ENCODE measurements at regions not wholly inside any gene's neighbourhood (a gene's known extent, or its start where the extent isn't known, plus 50 kb on each side); places are given as distances from the start of the nearest gene placed in this dataset.
A peak's percentile ranks its signal among the peaks of the same experiment; 100 is the strongest.

DNA sequence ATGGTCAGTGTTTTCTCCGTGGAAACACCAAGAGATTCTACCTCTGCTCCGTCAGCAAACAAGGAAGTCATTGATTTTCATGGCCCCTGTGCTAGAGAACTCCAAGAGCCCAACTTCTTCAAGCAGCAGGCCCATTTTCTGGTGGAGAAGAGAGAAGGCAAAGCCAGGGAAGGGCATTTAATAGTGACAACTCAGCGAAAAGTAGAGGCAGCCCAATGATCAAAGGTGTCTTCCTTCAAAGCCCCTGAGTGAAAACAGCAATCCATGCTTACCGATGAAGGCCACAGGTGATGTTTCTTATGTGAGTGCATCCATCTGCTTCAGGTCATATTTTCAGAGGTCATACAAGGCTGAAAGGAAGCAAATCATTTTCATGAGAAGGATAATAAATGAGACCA, 77.3 kb downstream of the VCPKMT start:
- ATAC-seq (no peak), DNase-seq (ENCODE audit: low read depth, low spot score) (no peak)
- no peaks in the 10 kb centered on the region for H3K79me2 ChIP-seq (ENCODE audit: insufficient read depth, low read length)
- H3K27ac ChIP-seq (ENCODE audit: low read depth, low read length), result peak overlapping the region; percentile 6; the same call in 1 of the 2 replicates
- no peaks in the 10 kb centered on the region for H4K20me1 ChIP-seq (ENCODE audit: insufficient read depth)
- intact Hi-C loops (cut with micrococcal nuclease), result no loop called here
- no TSS peak for BruUV-seq (replicated peaks)
- POLR2A ChIA-PET, result no interaction called here
- H3K4me1 ChIP-seq (ENCODE audit: control insufficient read depth in 1 of 2, insufficient read depth in 2 of 2, low read length in 2 of 2), result peaks cover 23 to 50% of the 10 kb centered on the region in 2 experiments
- no peaks in the 10 kb centered on the region for H3K9me3 ChIP-seq (ENCODE audit: control insufficient read depth in 1 of 2, insufficient read depth in 1 of 2, low read depth in 1 of 2, low read length in 2 of 2)
- 0 out of 2 replicates have a peak overlapping the region, but pooled peaks have one; percentile 9 for H3K9ac ChIP-seq (ENCODE audit: low read length)
- RAD21 ChIA-PET (ENCODE audit: low non-redundant PET in 1 of 2, low total read pairs in 2 of 2, uncharacterized antibody in 2 of 2, unreplicated experiment in 2 of 2), result no interaction called here
- H3K9me2 ChIP-seq (ENCODE audit: insufficient read depth), result no peaks in the 10 kb centered on the region
- H2AFZ ChIP-seq (ENCODE audit: low read depth, low read length, poor library complexity, severe bottlenecking), result no peak overlapping the region
- peak overlapping the region; percentile 53; the same call in 1 of the 2 replicates for H3K4me2 ChIP-seq (ENCODE audit: low read length)
- CTCF ChIA-PET, result no interaction called here
- TF ChIP-seq, protein P1, sequence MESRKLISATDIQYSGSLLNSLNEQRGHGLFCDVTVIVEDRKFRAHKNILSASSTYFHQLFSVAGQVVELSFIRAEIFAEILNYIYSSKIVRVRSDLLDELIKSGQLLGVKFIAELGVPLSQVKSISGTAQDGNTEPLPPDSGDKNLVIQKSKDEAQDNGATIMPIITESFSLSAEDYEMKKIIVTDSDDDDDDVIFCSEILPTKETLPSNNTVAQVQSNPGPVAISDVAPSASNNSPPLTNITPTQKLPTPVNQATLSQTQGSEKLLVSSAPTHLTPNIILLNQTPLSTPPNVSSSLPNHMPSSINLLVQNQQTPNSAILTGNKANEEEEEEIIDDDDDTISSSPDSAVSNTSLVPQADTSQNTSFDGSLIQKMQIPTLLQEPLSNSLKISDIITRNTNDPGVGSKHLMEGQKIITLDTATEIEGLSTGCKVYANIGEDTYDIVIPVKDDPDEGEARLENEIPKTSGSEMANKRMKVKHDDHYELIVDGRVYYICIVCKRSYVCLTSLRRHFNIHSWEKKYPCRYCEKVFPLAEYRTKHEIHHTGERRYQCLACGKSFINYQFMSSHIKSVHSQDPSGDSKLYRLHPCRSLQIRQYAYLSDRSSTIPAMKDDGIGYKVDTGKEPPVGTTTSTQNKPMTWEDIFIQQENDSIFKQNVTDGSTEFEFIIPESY (IDR thresholded peaks at IDR 0.05; ENCODE audit: extremely low read depth, insufficient replicate concordance, low read length), result no peak
- no peaks in the 10 kb centered on the region for H3K27me3 ChIP-seq (ENCODE audit: insufficient read depth, low read length)
- H3K36me3 ChIP-seq (ENCODE audit: control insufficient read depth in 1 of 2, insufficient read depth in 2 of 2, low read length in 2 of 2), result no peaks in the 10 kb centered on the region
- H3K4me3 ChIP-seq (replicated peaks in 1 of 2; ENCODE audit: low read depth in 1 of 2, low read length in 2 of 2), result no peak overlapping the region

DNA sequence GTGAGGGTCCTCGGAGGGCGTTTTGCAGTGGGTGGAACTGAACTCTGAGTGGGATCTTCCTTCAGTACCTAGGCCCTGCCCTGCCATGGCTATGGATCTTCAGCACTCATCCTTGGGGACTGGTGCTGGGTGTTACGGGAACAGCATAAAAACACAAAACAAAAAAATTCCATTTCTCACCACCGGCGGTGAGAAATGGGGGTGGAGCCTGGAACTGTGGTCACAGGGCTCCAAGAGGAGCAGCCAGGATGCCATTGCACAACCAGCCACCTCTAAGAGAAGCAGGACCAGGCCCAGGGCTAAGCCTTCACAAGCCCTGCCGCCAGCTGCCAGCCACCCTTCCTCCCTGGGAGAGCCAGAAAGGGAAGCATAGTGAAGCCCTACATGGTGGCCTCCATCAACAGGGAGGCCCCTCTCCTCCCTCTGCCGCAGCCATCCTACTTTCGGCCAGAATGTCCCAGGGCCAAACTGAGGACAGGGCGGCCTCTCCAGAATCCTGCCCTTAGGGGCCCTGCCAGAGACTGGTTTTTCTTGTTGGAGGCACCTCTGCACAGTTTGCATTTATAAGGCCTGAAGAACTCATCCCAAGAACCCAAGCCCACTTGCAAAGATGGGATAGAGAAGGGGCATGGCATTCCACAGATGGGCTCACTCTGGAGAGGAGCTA, 76.5 kb downstream of the VCPKMT start:
- TF ChIP-seq EZH2 (IDR thresholded peaks at IDR 0.05) (no peak), ELF1 (IDR thresholded peaks at IDR 0.05; ENCODE audit: borderline replicate concordance, low read depth) (no peak), POLR2AphosphoS5 (IDR thresholded peaks at IDR 0.05; ENCODE audit: low read depth, low read length) (no peak), TCF7L2 (IDR thresholded peaks at IDR 0.05; ENCODE audit: borderline replicate concordance, extremely low read depth, insufficient read depth, insufficient read length) (no peak), POLR2A (IDR thresholded peaks at IDR 0.05; ENCODE audit: borderline replicate concordance, extremely low read depth, insufficient read depth, insufficient read length) (no peak), EGR1 (IDR thresholded peaks at IDR 0.05; ENCODE audit: low read depth) (no peak), EZH2phosphoT487 (IDR thresholded peaks at IDR 0.05; ENCODE audit: borderline replicate concordance) (no peak)
- TF ChIP-seq, protein P2, sequence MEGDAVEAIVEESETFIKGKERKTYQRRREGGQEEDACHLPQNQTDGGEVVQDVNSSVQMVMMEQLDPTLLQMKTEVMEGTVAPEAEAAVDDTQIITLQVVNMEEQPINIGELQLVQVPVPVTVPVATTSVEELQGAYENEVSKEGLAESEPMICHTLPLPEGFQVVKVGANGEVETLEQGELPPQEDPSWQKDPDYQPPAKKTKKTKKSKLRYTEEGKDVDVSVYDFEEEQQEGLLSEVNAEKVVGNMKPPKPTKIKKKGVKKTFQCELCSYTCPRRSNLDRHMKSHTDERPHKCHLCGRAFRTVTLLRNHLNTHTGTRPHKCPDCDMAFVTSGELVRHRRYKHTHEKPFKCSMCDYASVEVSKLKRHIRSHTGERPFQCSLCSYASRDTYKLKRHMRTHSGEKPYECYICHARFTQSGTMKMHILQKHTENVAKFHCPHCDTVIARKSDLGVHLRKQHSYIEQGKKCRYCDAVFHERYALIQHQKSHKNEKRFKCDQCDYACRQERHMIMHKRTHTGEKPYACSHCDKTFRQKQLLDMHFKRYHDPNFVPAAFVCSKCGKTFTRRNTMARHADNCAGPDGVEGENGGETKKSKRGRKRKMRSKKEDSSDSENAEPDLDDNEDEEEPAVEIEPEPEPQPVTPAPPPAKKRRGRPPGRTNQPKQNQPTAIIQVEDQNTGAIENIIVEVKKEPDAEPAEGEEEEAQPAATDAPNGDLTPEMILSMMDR (IDR thresholded peaks at IDR 0.05 in 2 of 3, conservative IDR thresholded peaks at IDR 0.05 in 1 of 3; ENCODE audit: borderline replicate concordance in 1 of 3, insufficient read depth in 1 of 3, low read depth in 2 of 3, low read length in 2 of 3), result no peak
- ChIA-PET RAD21 (ENCODE audit: low non-redundant PET in 1 of 2, low total read pairs in 2 of 2, uncharacterized antibody in 2 of 2, unreplicated experiment in 2 of 2) (no interaction called here), CTCF (no interaction called here), POLR2A (interaction anchor here (1.2 to 1.9 kb wide), 2 partner anchors 22 to 176 kb away, joined by 3 to 9 read pairs; no protein-coding TSS in a partner anchor)
- peak; percentile 63 for ATAC-seq
- no peak for DNase-seq (ENCODE audit: low read depth, low spot score)
- Histone ChIP-seq H3K9ac (ENCODE audit: low read length) (peak overlapping the region; percentile 47), H3K9me2 (ENCODE audit: insufficient read depth) (no peaks in the 10 kb centered on the region), H3K4me2 (ENCODE audit: low read length) (peak overlapping the region; percentile 53), H3K27ac (ENCODE audit: low read depth, low read length) (peak overlapping the region; percentile 14), H3K79me2 (ENCODE audit: insufficient read depth, low read length) (no peaks in the 10 kb centered on the region), H3K36me3 (ENCODE audit: control insufficient read depth in 1 of 2, insufficient read depth in 2 of 2, low read length in 2 of 2) (no peaks in the 10 kb centered on the region), H3K4me1 (ENCODE audit: control insufficient read depth in 1 of 2, insufficient read depth in 2 of 2, low read length in 2 of 2) (peaks cover 23 to 55% of the 10 kb centered on the region in 2 experiments), H2AFZ (ENCODE audit: low read depth, low read length, poor library complexity, severe bottlenecking) (no peak overlapping the region), H3K9me3 (ENCODE audit: control insufficient read depth in 1 of 2, insufficient read depth in 1 of 2, low read depth in 1 of 2, low read length in 2 of 2) (no peaks in the 10 kb centered on the region), H3K27me3 (ENCODE audit: insufficient read depth, low read length) (no peaks in the 10 kb centered on the region), H4K20me1 (ENCODE audit: insufficient read depth) (no peaks in the 10 kb centered on the region), H3K4me3 (replicated peaks in 1 of 2; ENCODE audit: low read depth in 1 of 2, low read length in 2 of 2) (peak overlapping the region in 1 of 2 experiments; percentile 17; a peak in 1 of 4 replicates)
- intact Hi-C loops (cut with micrococcal nuclease), result no loop called here
- no TSS peak for BruUV-seq (replicated peaks)
